Fibroblast of skin of abdomen (primary cell): ENCODE measurements at regions not wholly inside any gene's neighbourhood (a gene's known extent, or its start where the extent isn't known, plus 50 kb on each side); places are given as distances from the start of the nearest gene placed in this dataset.
"Not testable (repeated sequence)": the region's sequence is repeated elsewhere in the genome, so short reads cannot be mapped to it uniquely, and the experiment has no call there.

Experiments
- DNase-seq: peaks from one replicate; pipeline ENCODE4 v3.0.0-alpha.2; 2013

- DNase-seq: no peak
These were observed 106.1 kb upstream of the KMT2C start for GRCh38 chr7:152541892-152542291.

DNA sequence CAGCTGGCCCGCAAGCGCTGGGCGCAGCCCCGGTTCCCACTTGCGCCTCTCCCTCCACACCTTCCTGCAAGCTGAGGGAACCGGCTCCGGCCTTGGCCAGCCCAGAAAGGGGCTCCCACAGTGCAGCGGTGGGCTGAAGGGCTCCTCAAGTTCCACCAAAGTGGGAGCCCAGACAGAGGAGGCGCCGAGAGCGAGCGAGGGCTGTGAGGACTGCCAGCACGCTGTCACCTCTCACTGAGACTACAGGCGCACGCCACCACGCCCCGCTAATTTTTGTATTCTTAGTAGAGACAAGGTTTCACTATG is 103.3 kb upstream of the KMT2C start:
- not testable (repeated sequence) for DNase-seq

GRCh38 chr7:152538346-152539189 is 102.8 kb upstream of the KMT2C start:
- DNase-seq: not testable (repeated sequence)

DNA sequence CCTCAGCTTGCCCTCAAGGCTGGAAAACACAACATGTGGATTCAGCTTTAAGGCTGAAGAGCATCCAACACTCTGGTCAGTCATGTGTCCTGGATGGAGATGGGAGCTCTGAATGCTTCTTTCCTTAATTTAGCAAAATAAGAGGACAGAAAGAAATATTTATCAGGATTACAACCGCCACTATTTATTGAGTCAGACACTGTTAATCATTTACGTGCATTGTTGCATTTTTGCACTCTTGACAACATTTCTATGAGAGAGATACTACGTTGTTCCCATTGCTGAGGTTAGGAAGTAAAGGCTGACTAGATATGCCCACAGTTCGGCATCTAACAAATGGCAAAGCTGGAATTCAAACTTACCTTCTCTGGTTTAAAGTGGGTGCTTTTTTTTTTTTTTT is 101.8 kb upstream of the KMT2C start:
- DNase-seq: no peak

DNA sequence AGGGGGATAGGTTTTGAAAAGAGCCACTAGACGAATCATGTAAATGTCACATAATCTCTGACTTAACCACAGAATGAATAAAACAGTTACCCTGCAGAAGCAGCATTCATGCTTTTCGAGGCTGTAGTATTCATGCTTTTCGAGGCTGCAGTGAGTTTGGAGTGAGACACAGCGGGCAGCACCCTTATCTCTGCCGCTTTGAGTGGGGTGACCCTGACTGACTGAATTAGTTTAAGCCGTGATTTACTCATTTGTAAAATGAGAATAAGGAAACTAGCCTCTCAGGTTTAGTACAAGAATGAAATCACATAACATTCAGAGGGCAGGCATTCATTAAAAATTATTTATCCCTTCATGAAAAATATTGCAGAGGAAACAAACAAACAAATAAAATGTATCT is 92.8 kb upstream of the KMT2C start:
- DNase-seq: no peak

DNA sequence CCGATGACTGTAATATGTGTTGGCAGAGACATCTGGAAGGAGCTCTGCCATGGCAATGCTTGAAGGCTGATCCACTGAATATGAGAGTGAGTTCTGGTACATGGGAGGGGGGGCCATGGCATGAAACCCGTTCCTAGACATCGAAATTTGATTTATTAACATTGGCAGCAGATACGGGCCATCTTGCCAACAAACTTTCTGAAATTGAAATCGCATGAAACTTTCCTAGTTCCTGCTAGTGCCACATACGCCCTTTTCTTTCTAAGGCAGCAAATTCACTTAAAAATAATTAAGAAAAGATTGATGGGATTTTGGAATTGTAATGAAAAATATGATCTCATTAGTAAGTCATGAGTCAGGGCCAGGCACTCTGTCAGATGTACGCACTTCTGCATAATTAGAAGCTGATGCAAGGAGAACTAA is 91.8 kb upstream of the KMT2C start:
- DNase-seq: peak; percentile 65

GRCh38 chr7:152523916-152524315 is 88.1 kb upstream of the KMT2C start:
- DNase-seq: no peak

DNA sequence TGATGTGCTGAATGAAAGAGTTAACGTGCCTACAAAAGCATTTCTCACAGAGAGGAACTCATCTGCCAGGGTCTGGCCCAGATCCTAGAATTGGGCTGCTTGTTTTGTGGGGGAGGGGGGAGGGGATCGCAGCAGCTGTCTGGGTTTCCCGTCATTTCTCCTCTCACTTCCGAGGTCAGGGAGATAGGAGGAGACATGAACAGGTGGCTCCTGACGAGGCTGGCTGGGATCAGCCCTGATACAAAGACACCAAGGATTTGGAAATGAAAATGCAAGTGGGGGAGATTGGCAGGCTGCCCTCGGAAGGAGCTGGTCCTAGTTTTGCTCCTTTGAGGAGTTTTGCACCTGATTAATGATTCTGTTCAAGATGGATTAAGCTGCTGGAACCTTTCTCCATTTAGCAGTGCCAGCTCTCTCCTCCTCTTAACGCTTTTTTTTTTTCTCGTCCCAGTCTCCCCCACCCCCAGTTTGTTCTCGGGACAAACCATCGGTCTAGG is 86.8 kb upstream of the KMT2C start:
- peak; percentile 29 for DNase-seq

GRCh38 chr7:152521420-152522337 is 85.9 kb upstream of the KMT2C start:
- no peak for DNase-seq

GRCh38 chr7:152520861-152521302 is 85.1 kb upstream of the KMT2C start:
- DNase-seq: no peak

GRCh38 chr7:152519290-152519689 is 83.5 kb upstream of the KMT2C start:
- DNase-seq: no peak

GRCh38 chr7:152516216-152516615 is 80.4 kb upstream of the KMT2C start:
- DNase-seq: no peak

GRCh38 chr7:152515266-152515950 is 79.6 kb upstream of the KMT2C start:
- not testable (repeated sequence) for DNase-seq

DNA sequence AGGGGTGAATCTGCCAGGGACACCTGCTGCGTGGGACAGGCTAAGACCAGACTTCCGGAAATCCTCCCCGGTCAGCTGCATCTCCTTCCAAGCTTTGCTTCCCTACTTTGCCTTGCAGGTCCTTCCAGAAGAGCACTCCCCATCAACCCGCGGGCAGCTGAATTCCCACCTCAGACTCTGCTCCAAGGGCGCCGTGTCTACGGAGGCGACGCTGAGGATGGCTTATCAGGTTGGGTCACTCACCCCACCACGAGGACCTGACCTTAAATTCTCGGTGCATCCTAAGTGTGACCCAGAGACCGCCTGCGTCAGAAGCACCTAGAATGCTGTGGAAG is 78.9 kb upstream of the KMT2C start:
- DNase-seq: no peak

GRCh38 chr7:152513861-152514770 is 78.3 kb upstream of the KMT2C start:
- no peak for DNase-seq

GRCh38 chr7:152512706-152513105 is 76.9 kb upstream of the KMT2C start:
- no peak for DNase-seq

DNA sequence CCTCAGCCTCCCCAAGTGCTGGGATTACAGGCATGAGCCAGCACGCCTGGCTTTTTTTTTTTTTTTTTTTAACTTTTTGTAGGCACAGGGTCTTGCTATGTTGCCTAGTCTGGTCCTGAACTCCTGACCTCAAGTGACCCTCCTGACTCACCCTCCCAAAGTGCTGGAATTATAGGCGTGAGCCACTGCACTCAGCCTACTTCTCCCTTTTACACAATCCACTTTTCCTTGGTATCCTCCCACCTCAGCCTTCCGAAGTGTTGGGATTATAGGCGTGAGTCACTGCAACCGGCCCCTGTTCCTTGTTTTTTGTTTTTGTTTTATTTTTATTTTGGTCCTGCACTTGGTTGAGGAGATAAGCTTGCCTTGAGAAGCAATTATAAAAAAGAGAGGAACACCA is 75.9 kb upstream of the KMT2C start:
- DNase-seq: no peak

- no peak for DNase-seq
These were observed 72.9 kb upstream of the KMT2C start for GRCh38 chr7:152508701-152509100.

DNA sequence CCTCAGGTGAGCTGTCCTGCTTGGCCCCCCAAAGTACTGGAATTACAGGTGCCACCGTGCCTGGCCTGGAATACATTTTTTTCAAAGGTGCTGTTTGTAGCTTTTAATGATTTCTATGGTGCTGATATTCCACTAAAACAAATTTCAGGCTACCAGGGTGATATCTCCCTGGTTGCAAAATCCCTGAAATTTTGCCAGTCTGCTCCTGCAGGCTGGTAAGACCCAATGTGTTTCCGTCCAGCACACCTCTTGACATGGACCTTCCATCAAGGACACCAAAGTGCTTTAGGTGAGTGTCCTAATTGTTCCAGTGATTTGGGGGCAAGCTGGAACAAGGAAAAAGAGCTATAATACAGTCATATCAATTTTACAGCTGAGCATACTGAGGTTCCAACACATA is 69.8 kb upstream of the KMT2C start:
- DNase-seq: no peak

DNA sequence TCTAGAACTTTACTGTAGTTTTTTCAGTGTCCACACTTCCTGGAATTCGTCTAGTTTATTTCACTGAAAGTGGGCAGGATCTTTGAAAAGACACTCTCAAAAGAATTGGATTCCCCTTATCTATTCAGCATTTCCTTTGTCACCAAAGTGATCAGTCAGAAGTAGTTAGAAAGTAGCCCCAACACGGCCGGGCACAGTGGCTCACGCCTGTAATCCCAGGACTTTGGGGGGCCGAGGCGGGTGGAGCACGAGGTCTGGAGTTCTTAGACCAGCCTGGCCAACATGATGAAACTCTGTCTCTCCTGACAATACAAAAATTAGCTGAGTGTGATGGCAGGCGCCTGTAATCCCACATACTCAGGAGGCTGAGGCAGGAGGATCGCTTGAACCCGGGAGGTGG is 69.0 kb upstream of the KMT2C start:
- DNase-seq: no peak

- no peak for DNase-seq
These were observed 68.6 kb upstream of the KMT2C start for GRCh38 chr7:152504367-152504766.
